Embryonic facial prominence (tissue), 1 donor: ENCODE measurements at regions not wholly inside any gene's neighbourhood (a gene's known extent, or its start where the extent isn't known, plus 50 kb on each side); places are given as distances from the start of the nearest gene placed in this dataset.
"Not testable (repeated sequence)": the region's sequence is repeated elsewhere in the genome, so short reads cannot be mapped to it uniquely, and the experiment has no call there.

Experiments
- DNase-seq: peaks from one replicate; pipeline ENCODE4 v3.0.0-alpha.2; 2016; ENCODE audit errors: extremely low spot score

GRCh38 chr5:121090822-121091221 is 626.7 kb downstream of the PRR16 start:
- DNase-seq: no peak

GRCh38 chr5:121100931-121101330 is 636.8 kb downstream of the PRR16 start:
- no peak for DNase-seq

GRCh38 chr5:121105921-121106320 is 641.8 kb downstream of the PRR16 start:
- DNase-seq: no peak

GRCh38 chr5:121106721-121107690 is 642.9 kb downstream of the PRR16 start:
- DNase-seq: not testable (repeated sequence)

GRCh38 chr5:121108725-121109124 is 644.6 kb downstream of the PRR16 start:
- DNase-seq: no peak

- no peak for DNase-seq
Measured at GRCh38 chr5:121109817-121110216, 645.7 kb downstream of the PRR16 start.

GRCh38 chr5:121121786-121122185 is 657.7 kb downstream of the PRR16 start:
- no peak for DNase-seq

GRCh38 chr5:121138495-121138907 is 674.4 kb downstream of the PRR16 start:
- DNase-seq: no peak

GRCh38 chr5:121138952-121139351 is 674.9 kb downstream of the PRR16 start:
- no peak for DNase-seq

- no peak for DNase-seq
Measured at GRCh38 chr5:121144764-121145163, 680.7 kb downstream of the PRR16 start.

- DNase-seq: no peak
Measured at GRCh38 chr5:121151534-121151933, 687.4 kb downstream of the PRR16 start.

- DNase-seq: no peak
Measured at GRCh38 chr5:121152411-121152810, 688.3 kb downstream of the PRR16 start.

- DNase-seq: no peak
Measured at GRCh38 chr5:121156565-121156964, 692.5 kb downstream of the PRR16 start.

GRCh38 chr5:121158451-121158850 is 693.2 kb upstream of the FTMT start:
- DNase-seq: no peak

- DNase-seq: no peak
Measured at GRCh38 chr5:121160591-121160990, 691.1 kb upstream of the FTMT start.

- no peak for DNase-seq
Measured at GRCh38 chr5:121164632-121165031, 687.0 kb upstream of the FTMT start.

GRCh38 chr5:121171361-121171760 is 680.3 kb upstream of the FTMT start:
- no peak for DNase-seq

GRCh38 chr5:121171834-121172233 is 679.8 kb upstream of the FTMT start:
- DNase-seq: no peak

GRCh38 chr5:121174351-121174750 is 677.3 kb upstream of the FTMT start:
- no peak for DNase-seq

- no peak for DNase-seq
Measured at GRCh38 chr5:121175986-121176385, 675.7 kb upstream of the FTMT start.

- DNase-seq: no peak
Measured at GRCh38 chr5:121182788-121183490, 668.7 kb upstream of the FTMT start.

GRCh38 chr5:121188849-121189248 is 662.8 kb upstream of the FTMT start:
- no peak for DNase-seq
